ENCODE measurements at regions not wholly inside any gene's neighbourhood (a gene's known extent, or its start where the extent isn't known, plus 50 kb on each side); places are given as distances from the start of the nearest gene placed in this dataset.

DNA sequence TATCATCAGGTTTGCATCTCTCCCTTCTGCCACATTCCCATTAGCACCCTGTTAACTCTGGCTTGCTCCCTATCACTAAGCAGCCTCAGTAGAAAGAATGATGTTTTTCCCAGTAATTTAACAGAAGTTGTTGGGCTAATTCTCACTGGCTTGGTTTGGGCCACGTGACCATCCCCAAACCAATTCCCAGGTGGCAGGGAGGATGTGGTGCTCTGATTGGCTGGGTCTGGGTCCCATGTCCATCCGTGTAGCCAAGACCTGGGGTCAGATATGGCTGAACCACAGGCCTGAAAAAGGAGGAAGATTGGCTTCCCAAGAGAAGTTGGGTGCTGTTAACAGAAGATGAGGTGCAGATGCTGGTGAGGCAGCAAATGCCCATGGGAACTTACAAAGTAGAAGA is 122.0 kb downstream of the BOD1 start:
- DNase-seq (ENCODE audit: low spot score, unreplicated experiment), result no peak
- H3K36me3 Mint-ChIP-seq (ENCODE audit: insufficient read depth), result no peaks in the 10 kb centered on the region
- no peak overlapping the region for H3K27ac Mint-ChIP-seq
- peaks cover 7% of the 10 kb centered on the region for H3K4me1 Mint-ChIP-seq (ENCODE audit: low read depth)
- peaks cover 14% of the 10 kb centered on the region for H3K27me3 Mint-ChIP-seq
- H3K4me3 Mint-ChIP-seq (ENCODE audit: low read depth), result no peak overlapping the region
- no peaks in the 10 kb centered on the region for H3K9me3 Mint-ChIP-seq (ENCODE audit: low read depth)
- TF ChIP-seq CTCF (IDR thresholded peaks at IDR 0.05; ENCODE audit: unreplicated experiment), result no peak

GRCh38 chr5:173493846-173494245 is 122.6 kb downstream of the BOD1 start:
- no peak for TF ChIP-seq CTCF (IDR thresholded peaks at IDR 0.05; ENCODE audit: unreplicated experiment)
- Mint-ChIP-seq H3K4me3 (ENCODE audit: low read depth) (no peak overlapping the region), H3K36me3 (ENCODE audit: insufficient read depth) (no peaks in the 10 kb centered on the region), H3K27me3 (peaks cover 14% of the 10 kb centered on the region), H3K9me3 (ENCODE audit: low read depth) (no peaks in the 10 kb centered on the region), H3K27ac (no peak overlapping the region), H3K4me1 (ENCODE audit: low read depth) (peaks cover 6% of the 10 kb centered on the region)
- DNase-seq (ENCODE audit: low spot score, unreplicated experiment), result no peak

DNA sequence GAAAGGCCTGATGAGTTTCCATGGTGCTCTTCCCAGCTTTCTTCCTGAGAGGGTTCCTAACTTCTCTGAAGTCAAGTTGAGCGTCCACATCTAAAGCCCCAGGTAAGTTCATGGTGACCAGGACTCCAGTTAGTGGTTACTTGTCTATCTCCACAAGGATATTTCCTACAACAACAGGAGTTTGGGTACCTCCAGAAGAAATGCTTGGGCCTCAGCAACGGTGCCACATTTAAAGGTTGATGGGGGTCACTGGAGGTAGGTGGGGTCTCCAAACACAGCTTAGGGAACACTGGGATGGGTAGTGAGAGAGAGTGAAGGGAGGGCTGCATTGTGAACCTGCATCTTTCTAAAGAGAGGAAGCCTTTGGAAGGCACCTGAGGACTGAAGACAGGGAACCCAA is 123.4 kb downstream of the BOD1 start:
- peaks cover 14% of the 10 kb centered on the region for H3K27me3 Mint-ChIP-seq
- no peaks in the 10 kb centered on the region for H3K36me3 Mint-ChIP-seq (ENCODE audit: insufficient read depth)
- TF ChIP-seq CTCF (IDR thresholded peaks at IDR 0.05; ENCODE audit: unreplicated experiment), result no peak
- no peak overlapping the region for H3K4me3 Mint-ChIP-seq (ENCODE audit: low read depth)
- H3K9me3 Mint-ChIP-seq (ENCODE audit: low read depth), result no peaks in the 10 kb centered on the region
- no peaks in the 10 kb centered on the region for H3K4me1 Mint-ChIP-seq (ENCODE audit: low read depth)
- no peak overlapping the region for H3K27ac Mint-ChIP-seq
- DNase-seq (ENCODE audit: low spot score, unreplicated experiment), result no peak

DNA sequence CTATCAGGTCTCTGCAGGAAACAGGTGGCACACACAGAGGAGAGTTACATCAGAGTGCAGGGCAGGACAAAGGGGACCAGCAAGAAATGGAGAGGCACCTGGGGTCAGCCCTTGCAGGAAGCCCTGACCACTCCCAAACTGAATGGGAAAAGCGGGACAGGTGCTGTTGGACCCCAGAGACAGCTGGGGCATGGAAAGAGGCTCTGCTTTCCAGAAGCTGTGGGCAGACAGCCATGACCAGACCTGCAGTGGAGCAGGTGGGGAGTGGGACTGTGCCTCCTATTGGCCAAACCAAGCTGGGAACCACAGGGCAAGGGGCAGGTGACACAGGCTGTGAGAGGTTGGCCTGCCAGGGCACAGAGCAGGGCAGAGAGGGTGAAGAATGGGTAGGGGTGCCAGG is 125.8 kb downstream of the BOD1 start:
- no peaks in the 10 kb centered on the region for H3K4me1 Mint-ChIP-seq (ENCODE audit: low read depth)
- no peak overlapping the region for H3K4me3 Mint-ChIP-seq (ENCODE audit: low read depth)
- no peaks in the 10 kb centered on the region for H3K36me3 Mint-ChIP-seq (ENCODE audit: insufficient read depth)
- H3K27ac Mint-ChIP-seq, result no peak overlapping the region
- peaks cover 16% of the 10 kb centered on the region for H3K27me3 Mint-ChIP-seq
- H3K9me3 Mint-ChIP-seq (ENCODE audit: low read depth), result no peaks in the 10 kb centered on the region
- DNase-seq (ENCODE audit: low spot score, unreplicated experiment), result no peak
- no peak for TF ChIP-seq CTCF (IDR thresholded peaks at IDR 0.05; ENCODE audit: unreplicated experiment)

- H3K4me1 Mint-ChIP-seq (ENCODE audit: low read depth), result no peaks in the 10 kb centered on the region
- H3K27ac Mint-ChIP-seq, result no peak overlapping the region
- H3K4me3 Mint-ChIP-seq (ENCODE audit: low read depth), result no peak overlapping the region
- peaks cover 16% of the 10 kb centered on the region for H3K27me3 Mint-ChIP-seq
- DNase-seq (ENCODE audit: low spot score, unreplicated experiment), result no peak
- H3K36me3 Mint-ChIP-seq (ENCODE audit: insufficient read depth), result no peaks in the 10 kb centered on the region
- H3K9me3 Mint-ChIP-seq (ENCODE audit: low read depth), result no peaks in the 10 kb centered on the region
- TF ChIP-seq CTCF (IDR thresholded peaks at IDR 0.05; ENCODE audit: unreplicated experiment), result no peak
Observed at GRCh38 chr5:173488144-173488543, 128.3 kb downstream of the BOD1 start.
